ENCODE measurements at regions not wholly inside any gene's neighbourhood (a gene's known extent, or its start where the extent isn't known, plus 50 kb on each side); places are given as distances from the start of the nearest gene placed in this dataset.

DNA sequence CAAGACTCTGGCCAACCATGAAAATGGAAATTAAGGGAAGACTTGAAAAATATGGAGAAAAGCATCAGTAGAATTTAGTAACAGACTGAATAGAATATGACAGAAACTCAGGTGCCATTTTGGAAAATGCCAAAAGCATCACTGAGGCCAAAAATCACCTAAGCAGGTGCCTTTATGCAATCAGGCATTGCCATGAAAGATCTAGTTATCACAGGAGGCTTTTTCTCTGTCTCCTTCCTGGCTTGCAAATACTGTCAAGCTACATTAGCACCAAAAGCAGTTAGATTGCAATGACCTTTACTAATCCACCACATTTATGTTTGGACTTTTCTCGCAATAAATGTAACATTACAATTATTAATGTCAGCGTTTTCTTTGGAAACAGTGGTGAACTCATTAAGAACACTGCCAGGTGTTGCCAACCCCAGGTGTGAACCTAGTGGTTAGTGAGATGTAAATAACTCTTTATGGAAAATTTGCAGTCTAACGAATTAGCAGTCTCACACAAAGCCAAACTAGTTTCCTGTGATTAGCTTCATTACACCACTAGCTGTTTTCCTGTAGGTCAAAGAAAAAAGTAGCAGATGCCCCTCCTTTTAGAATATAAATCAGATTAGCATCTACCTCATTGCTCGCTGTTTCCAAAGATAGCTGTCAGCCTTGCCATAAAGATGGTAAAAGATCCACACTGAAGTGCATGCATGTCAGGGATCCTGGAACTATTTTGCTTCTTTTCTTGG lies 1568.4 kb upstream of the TENM3 start:
- intact Hi-C loops (cut with DNase I; ENCODE audit: low total_unique reads): no loop called here
- Histone ChIP-seq H3K27me3 (replicated peaks in 1 of 7) (no peaks in the 10 kb centered on the region), H3K4me3 (no peak overlapping the region), H3K9me3 (no peaks in the 10 kb centered on the region), H3K36me3 (no peaks in the 10 kb centered on the region), H3K4me1 (no peaks in the 10 kb centered on the region), H3K27ac (no peak overlapping the region)
- DNase-seq: no peak
- TF ChIP-seq CTCF (IDR thresholded peaks at IDR 0.05 in 8 of 11, conservative IDR thresholded peaks at IDR 0.05 in 3 of 11): no peak
- TF ChIP-seq POLR2A (IDR thresholded peaks at IDR 0.05): no peak
- no peak for TF ChIP-seq POLR2AphosphoS5 (IDR thresholded peaks at IDR 0.05)
- WGBS, 5 donors: 54 to 61% (median 59%) methylated on average over 4 of the region's 4 CpGs

DNA sequence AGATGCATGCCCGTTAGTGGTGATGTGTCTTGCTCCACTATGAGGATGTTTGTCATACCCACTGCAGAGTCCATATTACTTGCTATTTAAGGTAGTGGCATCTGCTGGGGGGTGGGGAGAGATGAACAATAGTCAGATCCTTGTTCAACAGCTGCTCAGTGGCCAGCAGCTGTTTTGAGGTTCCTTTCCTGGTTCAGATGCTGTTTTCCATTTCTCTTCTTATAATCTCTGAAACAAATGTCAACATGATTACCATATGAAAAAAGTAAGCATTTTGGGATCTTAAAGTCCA lies 1567.9 kb upstream of the TENM3 start:
- H3K4me1 ChIP-seq: no peaks in the 10 kb centered on the region
- 46 to 87% (median 53%) methylated on average over 1 of the region's 1 CpG for WGBS, 5 donors
- intact Hi-C loops (cut with DNase I; ENCODE audit: low total_unique reads): no loop called here
- DNase-seq: no peak
- H3K36me3 ChIP-seq: no peaks in the 10 kb centered on the region
- no peaks in the 10 kb centered on the region for H3K27me3 ChIP-seq (replicated peaks in 1 of 7)
- no peak overlapping the region for H3K27ac ChIP-seq
- no peak overlapping the region for H3K4me3 ChIP-seq
- H3K9me3 ChIP-seq: no peaks in the 10 kb centered on the region
- TF ChIP-seq POLR2A (IDR thresholded peaks at IDR 0.05): no peak
- TF ChIP-seq POLR2AphosphoS5 (IDR thresholded peaks at IDR 0.05): no peak
- no peak for TF ChIP-seq CTCF (IDR thresholded peaks at IDR 0.05 in 8 of 11, conservative IDR thresholded peaks at IDR 0.05 in 3 of 11)

DNA sequence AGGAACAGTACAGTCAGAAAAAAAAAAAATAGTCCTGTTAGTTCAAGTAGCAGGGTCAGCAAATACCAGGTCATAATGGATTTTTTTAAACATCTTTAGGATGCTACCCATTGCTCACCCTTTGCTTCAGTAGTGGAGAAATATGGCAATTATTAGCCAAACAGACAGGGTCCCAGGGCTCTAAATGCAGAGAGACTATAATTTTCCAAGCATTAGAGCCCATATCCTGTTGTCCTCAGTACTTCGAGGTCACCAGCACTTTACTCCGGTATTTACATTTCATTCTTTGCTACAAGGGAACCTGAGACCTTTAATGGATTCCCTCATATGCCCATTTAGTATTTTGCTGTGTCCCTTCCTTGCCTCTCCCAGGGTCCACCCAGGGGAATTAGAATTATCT lies 1562.9 kb upstream of the TENM3 start:
- H3K27ac ChIP-seq: no peak overlapping the region
- H3K36me3 ChIP-seq: no peaks in the 10 kb centered on the region
- TF ChIP-seq CTCF (IDR thresholded peaks at IDR 0.05 in 8 of 11, conservative IDR thresholded peaks at IDR 0.05 in 3 of 11) (no peak), POLR2A (IDR thresholded peaks at IDR 0.05) (no peak), POLR2AphosphoS5 (IDR thresholded peaks at IDR 0.05) (no peak)
- H3K27me3 ChIP-seq (replicated peaks in 1 of 7): no peaks in the 10 kb centered on the region
- DNase-seq: no peak
- intact Hi-C loops (cut with DNase I; ENCODE audit: low total_unique reads): no loop called here
- 28 to 53% (median 38%) methylated on average over 2 of the region's 2 CpGs for WGBS, 5 donors
- H3K4me3 ChIP-seq: no peak overlapping the region
- no peaks in the 10 kb centered on the region for H3K9me3 ChIP-seq
- no peaks in the 10 kb centered on the region for H3K4me1 ChIP-seq

DNA sequence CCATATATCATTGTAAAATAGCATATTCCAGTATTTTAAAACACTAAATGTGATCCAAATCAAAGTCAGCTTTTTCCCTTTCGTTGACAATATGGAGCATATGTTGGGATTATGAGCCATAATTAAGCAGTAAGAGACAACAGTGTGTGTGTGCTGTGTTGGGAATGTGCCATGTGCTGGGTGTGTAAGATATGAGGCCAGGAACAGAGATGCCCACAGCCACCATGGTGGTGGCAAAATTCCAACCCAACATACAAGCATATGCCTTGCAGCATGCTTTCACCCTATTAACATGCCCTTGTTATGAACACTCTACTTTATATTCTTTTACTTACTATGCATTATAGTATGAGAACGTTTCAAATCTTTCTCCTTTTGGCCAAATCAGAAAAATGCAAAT lies 1560.4 kb upstream of the TENM3 start:
- Histone ChIP-seq H3K27ac (no peak overlapping the region), H3K27me3 (replicated peaks in 1 of 7) (no peaks in the 10 kb centered on the region), H3K4me3 (no peak overlapping the region), H3K9me3 (no peaks in the 10 kb centered on the region), H3K36me3 (no peaks in the 10 kb centered on the region), H3K4me1 (no peaks in the 10 kb centered on the region)
- TF ChIP-seq POLR2A (IDR thresholded peaks at IDR 0.05): no peak
- TF ChIP-seq POLR2AphosphoS5 (IDR thresholded peaks at IDR 0.05): no peak
- no peak for TF ChIP-seq CTCF (IDR thresholded peaks at IDR 0.05 in 8 of 11, conservative IDR thresholded peaks at IDR 0.05 in 3 of 11)
- intact Hi-C loops (cut with DNase I; ENCODE audit: low total_unique reads): no loop called here
- DNase-seq: no peak
- 36 to 51% (median 47%) methylated on average over 2 of the region's 2 CpGs for WGBS, 5 donors
